ENCODE measurements at regions not wholly inside any gene's neighbourhood (a gene's known extent, or its start where the extent isn't known, plus 50 kb on each side); places are given as distances from the start of the nearest gene placed in this dataset.

GRCh38 chr5:38794986-38795385 is 50.8 kb upstream of the OSMR start:
- no peak for TF ChIP-seq CTCF (conservative IDR thresholded peaks at IDR 0.05)
- no peak for TF ChIP-seq ZFX (IDR thresholded peaks at IDR 0.05)
